ENCODE measurements at regions not wholly inside any gene's neighbourhood (a gene's known extent, or its start where the extent isn't known, plus 50 kb on each side); places are given as distances from the start of the nearest gene placed in this dataset.

DNA sequence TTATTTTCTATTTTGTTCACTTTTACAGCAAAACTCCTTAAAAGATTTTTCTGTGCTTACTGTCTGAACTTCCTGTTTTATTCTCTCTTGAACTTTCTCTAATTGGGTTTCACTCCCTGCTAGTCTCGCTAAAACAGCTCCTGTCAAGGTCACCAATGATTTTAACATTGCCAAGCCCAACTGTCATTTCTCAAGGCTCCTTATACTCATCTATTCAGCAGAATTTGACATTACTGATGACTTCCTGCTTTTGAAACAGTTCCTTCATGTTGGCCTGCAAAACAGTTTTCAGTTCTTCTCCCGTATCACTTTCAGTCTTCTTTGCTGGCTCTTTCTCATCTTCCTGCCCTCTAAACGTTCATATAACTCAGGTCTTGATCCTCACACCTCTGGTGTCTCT lies 268.5 kb upstream of the USP15 start:
- TF ChIP-seq POLR2A (IDR thresholded peaks at IDR 0.05) (no peak), EP300 (IDR thresholded peaks at IDR 0.05) (no peak)

Data from sigmoid colon (tissue), 4 donors.